ENCODE measurements at regions not wholly inside any gene's neighbourhood (a gene's known extent, or its start where the extent isn't known, plus 50 kb on each side); places are given as distances from the start of the nearest gene placed in this dataset.

DNA sequence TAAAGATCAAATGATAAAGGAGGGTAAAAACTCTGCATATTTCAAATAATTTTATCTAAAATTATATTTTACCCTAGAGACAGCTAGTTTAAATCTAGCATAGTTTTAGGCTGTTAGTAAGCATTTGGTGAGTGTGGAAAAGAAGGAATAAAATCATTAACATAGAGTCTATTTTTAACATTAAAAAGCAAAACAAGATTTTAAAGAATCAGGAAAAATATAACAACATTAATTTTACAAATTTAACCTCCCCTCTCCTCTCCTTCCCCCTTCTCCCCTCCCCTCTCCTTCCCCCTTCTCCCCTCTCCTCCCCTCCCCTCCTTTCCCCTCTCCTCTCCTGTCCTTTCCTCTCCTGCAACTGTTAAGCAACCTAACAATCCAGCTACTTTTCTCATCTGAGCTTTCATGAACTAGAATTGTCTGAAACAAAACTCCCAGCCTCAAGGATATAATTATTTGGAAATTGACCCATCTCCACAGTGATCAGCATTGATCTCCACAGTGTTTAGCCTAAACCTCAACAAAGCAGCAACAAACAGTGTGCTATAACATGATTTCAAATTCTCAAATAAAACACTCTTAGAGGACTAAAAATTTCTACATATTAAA is 293.2 kb downstream of the PPP1R3A start:
- no peak for TF ChIP-seq POLR2A (IDR thresholded peaks at IDR 0.05)
- TF ChIP-seq EP300 (IDR thresholded peaks at IDR 0.05; ENCODE audit: low read depth), result no peak
- TF ChIP-seq, protein P1, sequence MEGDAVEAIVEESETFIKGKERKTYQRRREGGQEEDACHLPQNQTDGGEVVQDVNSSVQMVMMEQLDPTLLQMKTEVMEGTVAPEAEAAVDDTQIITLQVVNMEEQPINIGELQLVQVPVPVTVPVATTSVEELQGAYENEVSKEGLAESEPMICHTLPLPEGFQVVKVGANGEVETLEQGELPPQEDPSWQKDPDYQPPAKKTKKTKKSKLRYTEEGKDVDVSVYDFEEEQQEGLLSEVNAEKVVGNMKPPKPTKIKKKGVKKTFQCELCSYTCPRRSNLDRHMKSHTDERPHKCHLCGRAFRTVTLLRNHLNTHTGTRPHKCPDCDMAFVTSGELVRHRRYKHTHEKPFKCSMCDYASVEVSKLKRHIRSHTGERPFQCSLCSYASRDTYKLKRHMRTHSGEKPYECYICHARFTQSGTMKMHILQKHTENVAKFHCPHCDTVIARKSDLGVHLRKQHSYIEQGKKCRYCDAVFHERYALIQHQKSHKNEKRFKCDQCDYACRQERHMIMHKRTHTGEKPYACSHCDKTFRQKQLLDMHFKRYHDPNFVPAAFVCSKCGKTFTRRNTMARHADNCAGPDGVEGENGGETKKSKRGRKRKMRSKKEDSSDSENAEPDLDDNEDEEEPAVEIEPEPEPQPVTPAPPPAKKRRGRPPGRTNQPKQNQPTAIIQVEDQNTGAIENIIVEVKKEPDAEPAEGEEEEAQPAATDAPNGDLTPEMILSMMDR (IDR thresholded peaks at IDR 0.05), result no peak
- TF ChIP-seq POLR2AphosphoS5 (IDR thresholded peaks at IDR 0.05), result no peak

Measured in transverse colon (tissue), 4 donors.